Endodermal cell (in vitro differentiated cells): ENCODE measurements at regions not wholly inside any gene's neighbourhood (a gene's known extent, or its start where the extent isn't known, plus 50 kb on each side); places are given as distances from the start of the nearest gene placed in this dataset.

Experiments
- DNase-seq: peaks from one replicate; pipeline ENCODE4 v3.0.0-alpha.2; 2017
- H3K27ac ChIP-seq: 2 replicates; pipeline ENCODE4 v1.5.1; 2013; ENCODE audit warnings: mild to moderate bottlenecking, low read depth, low read length, moderate library complexity
- H3K27me3 ChIP-seq: 2 replicates; pipeline ENCODE4 v1.6.1; 2013; ENCODE audit warnings: mild to moderate bottlenecking, low read length, moderate library complexity; ENCODE audit not compliant: insufficient read depth, control insufficient read depth, poor library complexity, severe bottlenecking
- H3K36me3 ChIP-seq: 2 replicates; pipeline ENCODE4 v1.7.0; 2013; ENCODE audit warnings: mild to moderate bottlenecking, low read length, moderate library complexity; ENCODE audit not compliant: control insufficient read depth, insufficient read depth
- H3K4me1 ChIP-seq: one replicate; pipeline ENCODE4 v1.7.0; 2013; ENCODE audit warnings: low read length; ENCODE audit not compliant: control insufficient read depth, insufficient read depth
- H3K4me3 ChIP-seq: 2 replicates; pipeline ENCODE4 v1.5.1; 2013; ENCODE audit warnings: mild to moderate bottlenecking, low read length, moderate library complexity
- H3K9ac ChIP-seq: 2 replicates; pipeline ENCODE4 v1.6.1; 2013; ENCODE audit warnings: mild to moderate bottlenecking, low read length, moderate library complexity; ENCODE audit not compliant: poor library complexity, severe bottlenecking; ENCODE audit errors: extremely low read depth
- H3K9me3 ChIP-seq: 2 replicates; pipeline ENCODE4 v1.6.1; 2013; ENCODE audit warnings: mild to moderate bottlenecking, low read length, moderate library complexity; ENCODE audit not compliant: control insufficient read depth
- H3K27ac Mint-ChIP-seq: 2 replicates; pipeline ENCODE4 v1.8.0; 2020; ENCODE audit warnings: mixed read lengths
- H3K27me3 Mint-ChIP-seq: 2 replicates; pipeline ENCODE4 v1.8.0; 2021; ENCODE audit warnings: mild to moderate bottlenecking, mixed read lengths; ENCODE audit not compliant: insufficient read depth
- H3K36me3 Mint-ChIP-seq: 2 replicates; pipeline ENCODE4 v1.8.0; 2020; ENCODE audit warnings: low read depth, mixed read lengths
- H3K4me1 Mint-ChIP-seq: 2 replicates; pipeline ENCODE4 v1.8.0; 2020; ENCODE audit warnings: mixed read lengths
- H3K4me3 Mint-ChIP-seq: 2 replicates; pipeline ENCODE4 v1.8.0; 2020; ENCODE audit warnings: mild to moderate bottlenecking, moderate library complexity, mixed read lengths
- H3K9me3 Mint-ChIP-seq: 2 replicates; pipeline ENCODE4 v1.8.0; 2020; ENCODE audit warnings: mild to moderate bottlenecking, mixed read lengths
- TF ChIP-seq, protein P1 (sequence below): fragments of 200-600 bp; sonication (generic); conservative IDR thresholded peaks from 2 replicates; pipeline ENCODE4 v1.5.0; 2021; ENCODE audit warnings: antibody characterized with exemption, mild to moderate bottlenecking

DNA sequence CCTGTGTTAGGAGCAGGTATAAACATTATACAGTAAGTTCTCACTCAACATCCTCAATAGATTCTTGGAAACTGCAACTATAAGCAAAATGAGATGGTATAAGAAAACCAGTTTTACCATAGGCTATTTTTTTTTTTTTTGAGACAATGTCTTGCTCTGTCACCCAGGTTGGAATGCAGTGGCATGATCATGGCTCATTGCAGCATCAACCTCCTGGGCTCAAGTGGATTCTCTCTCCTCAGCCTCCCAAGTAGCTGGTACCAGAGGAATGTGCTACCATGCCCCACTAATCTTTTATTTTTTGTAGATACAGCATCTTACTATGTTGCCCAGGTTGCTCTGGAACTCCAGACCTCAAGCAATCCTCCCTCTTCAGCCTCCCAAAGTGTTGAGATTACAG is 50.1 kb upstream of the ADRB2 start:
- H3K27me3 ChIP-seq: no peaks in the 10 kb centered on the region
- no peaks in the 10 kb centered on the region for H3K27me3 Mint-ChIP-seq
- H3K36me3 ChIP-seq: no peaks in the 10 kb centered on the region
- H3K4me3 Mint-ChIP-seq: no peak overlapping the region
- no peaks in the 10 kb centered on the region for H3K9me3 ChIP-seq
- DNase-seq: no peak
- no peaks in the 10 kb centered on the region for H3K9me3 Mint-ChIP-seq
- TF ChIP-seq, protein P1, sequence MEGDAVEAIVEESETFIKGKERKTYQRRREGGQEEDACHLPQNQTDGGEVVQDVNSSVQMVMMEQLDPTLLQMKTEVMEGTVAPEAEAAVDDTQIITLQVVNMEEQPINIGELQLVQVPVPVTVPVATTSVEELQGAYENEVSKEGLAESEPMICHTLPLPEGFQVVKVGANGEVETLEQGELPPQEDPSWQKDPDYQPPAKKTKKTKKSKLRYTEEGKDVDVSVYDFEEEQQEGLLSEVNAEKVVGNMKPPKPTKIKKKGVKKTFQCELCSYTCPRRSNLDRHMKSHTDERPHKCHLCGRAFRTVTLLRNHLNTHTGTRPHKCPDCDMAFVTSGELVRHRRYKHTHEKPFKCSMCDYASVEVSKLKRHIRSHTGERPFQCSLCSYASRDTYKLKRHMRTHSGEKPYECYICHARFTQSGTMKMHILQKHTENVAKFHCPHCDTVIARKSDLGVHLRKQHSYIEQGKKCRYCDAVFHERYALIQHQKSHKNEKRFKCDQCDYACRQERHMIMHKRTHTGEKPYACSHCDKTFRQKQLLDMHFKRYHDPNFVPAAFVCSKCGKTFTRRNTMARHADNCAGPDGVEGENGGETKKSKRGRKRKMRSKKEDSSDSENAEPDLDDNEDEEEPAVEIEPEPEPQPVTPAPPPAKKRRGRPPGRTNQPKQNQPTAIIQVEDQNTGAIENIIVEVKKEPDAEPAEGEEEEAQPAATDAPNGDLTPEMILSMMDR: no peak
- no peak overlapping the region for H3K27ac Mint-ChIP-seq
- peaks cover 4% of the 10 kb centered on the region for H3K4me1 ChIP-seq
- H3K36me3 Mint-ChIP-seq: no peaks in the 10 kb centered on the region
- H3K4me3 ChIP-seq: no peak overlapping the region
- no peak overlapping the region for H3K9ac ChIP-seq
- no peak overlapping the region for H3K27ac ChIP-seq
- peaks cover 3% of the 10 kb centered on the region for H3K4me1 Mint-ChIP-seq
